Tibial artery (tissue), 4 donors: ENCODE measurements at regions not wholly inside any gene's neighbourhood (a gene's known extent, or its start where the extent isn't known, plus 50 kb on each side); places are given as distances from the start of the nearest gene placed in this dataset.
A peak's percentile ranks its signal among the peaks of the same experiment; 100 is the strongest.
"Not testable (repeated sequence)": the region's sequence is repeated elsewhere in the genome, so short reads cannot be mapped to it uniquely, and the experiment has no call there.

Source experiments
- DNase-seq, 2 donors: peaks; one replicate each; pipeline ENCODE4 v3.0.0-alpha.2; 2019
- H3K27ac ChIP-seq, 2 donors: fragments of 200-600 bp; sonication (generic) in 1 of 2; 1 replicate in 1 of 2; 2 replicates in 1 of 2; pipeline ENCODE4 v1.5.1; 2018 to 2019; ENCODE audit warnings: mild to moderate bottlenecking in 1 of 2
- H3K27me3 ChIP-seq, 2 donors: fragments of 200-600 bp; sonication (generic) in 1 of 2; one replicate each; pipeline versions ENCODE4 v1.5.1 to v1.6.0; 2016 to 2019
- H3K36me3 ChIP-seq, 3 donors: fragments of 200-600 bp; sonication (generic) in 2 of 3; one replicate each; pipeline ENCODE4 v1.5.1; 2016 to 2019; ENCODE audit warnings: mild to moderate bottlenecking in 2 of 3
- H3K4me1 ChIP-seq, 4 donors: fragments of 200-600 bp; sonication (generic) in 2 of 4; 1 replicate in 3 of 4; 2 replicates in 1 of 4; pipeline ENCODE4 v1.5.1; 2016 to 2019
- H3K4me3 ChIP-seq, 2 donors: fragments of 200-600 bp; sonication (generic) in 1 of 2; 1 replicate in 1 of 2; 2 replicates in 1 of 2; pipeline ENCODE4 v1.5.1; 2018 to 2019; ENCODE audit warnings: mild to moderate bottlenecking in 2 of 2
- H3K9me3 ChIP-seq, 3 donors: fragments of 200-600 bp; sonication (generic) in 1 of 3; one replicate each; pipeline ENCODE4 v1.5.1; 2016 to 2019
- intact Hi-C: fragments of 100-400 bp; cut with DNase I; formaldehyde crosslinking; loops from one replicate; pipeline ENCODE4 v1.15.0; 2023; ENCODE audit warnings: low total_unique reads

DNA sequence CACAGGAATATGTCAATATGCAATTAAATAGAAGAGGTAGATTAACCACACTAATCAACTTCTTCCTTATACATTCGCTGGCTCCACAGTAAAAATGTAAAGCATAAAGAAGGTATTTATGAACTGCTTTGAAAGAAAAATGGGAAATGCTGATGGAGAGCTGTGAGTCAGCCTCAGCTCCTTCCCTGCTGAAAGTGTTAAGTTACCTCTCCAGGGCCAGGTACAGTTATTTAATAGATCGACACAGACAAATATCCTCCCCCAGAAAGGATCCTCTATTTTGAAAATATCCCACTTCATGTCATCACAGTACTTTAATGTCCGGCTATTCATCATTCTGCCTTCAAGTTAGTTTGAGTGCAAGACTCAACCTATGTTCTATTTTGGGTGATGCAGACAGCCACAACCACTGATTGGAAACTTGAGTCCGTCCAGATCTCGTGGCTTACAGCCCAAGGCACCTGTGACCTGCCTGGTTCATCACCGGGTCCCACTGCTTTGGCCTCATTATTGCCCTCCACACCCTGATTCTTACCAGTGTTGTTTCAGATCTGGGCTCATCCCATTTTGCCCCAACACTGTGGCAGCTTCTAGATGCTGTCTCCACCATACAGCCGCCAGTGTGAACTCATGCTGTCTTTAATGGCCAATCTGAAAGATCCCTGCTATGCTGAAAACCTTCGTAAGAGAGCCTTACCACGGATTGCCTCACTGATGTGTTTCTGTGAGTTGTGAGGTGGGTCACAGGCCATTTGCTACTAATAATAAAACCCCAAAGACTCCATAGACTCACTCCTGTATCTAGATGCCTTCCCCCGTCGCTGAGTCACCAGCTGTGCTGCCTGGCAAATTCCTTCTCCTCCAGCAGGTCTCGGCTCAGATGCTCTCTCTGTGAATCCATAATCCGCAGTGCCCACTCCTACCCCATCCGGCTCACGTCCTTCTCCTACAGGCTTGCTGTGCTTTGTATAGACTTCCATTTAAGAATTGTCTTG lies 56.2 kb upstream of the DDAH1 start:
- DNase-seq, intact Hi-C loops, H3K4me3 ChIP-seq, H3K27me3 ChIP-seq, H3K36me3 ChIP-seq, H3K9me3 ChIP-seq: not testable (repeated sequence)
- Histone ChIP-seq H3K4me1 (peaks cover 0 to 23% (median 2%) of the 10 kb centered on the region in 4 donors), H3K27ac (peak overlapping the region in 1 of 2 donors; percentile 36)

DNA sequence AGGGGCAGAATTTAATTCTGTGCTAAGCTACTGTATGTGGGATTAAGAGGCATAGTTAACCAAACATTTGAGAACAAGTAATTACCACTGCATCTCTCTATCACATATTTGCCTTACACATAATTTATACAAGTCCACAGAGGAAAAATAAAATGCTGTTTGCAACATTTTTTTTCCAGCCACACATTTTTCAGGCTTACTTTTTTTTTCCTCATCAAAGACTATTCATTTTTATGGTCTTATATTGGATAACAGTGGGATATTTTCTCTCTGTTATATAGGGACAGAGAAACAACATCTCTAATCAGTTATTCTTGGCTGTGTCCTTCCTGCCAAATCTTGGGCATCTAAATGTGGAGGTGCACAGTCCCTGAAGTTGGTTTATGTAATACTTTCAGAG lies 57.5 kb upstream of the DDAH1 start:
- DNase-seq, H3K9me3 ChIP-seq, H3K27me3 ChIP-seq, H3K27ac ChIP-seq, H3K4me3 ChIP-seq, intact Hi-C loops, H3K36me3 ChIP-seq: not testable (repeated sequence)
- peaks cover 0 to 32% (median 8%) of the 10 kb centered on the region in 4 donors for H3K4me1 ChIP-seq

DNA sequence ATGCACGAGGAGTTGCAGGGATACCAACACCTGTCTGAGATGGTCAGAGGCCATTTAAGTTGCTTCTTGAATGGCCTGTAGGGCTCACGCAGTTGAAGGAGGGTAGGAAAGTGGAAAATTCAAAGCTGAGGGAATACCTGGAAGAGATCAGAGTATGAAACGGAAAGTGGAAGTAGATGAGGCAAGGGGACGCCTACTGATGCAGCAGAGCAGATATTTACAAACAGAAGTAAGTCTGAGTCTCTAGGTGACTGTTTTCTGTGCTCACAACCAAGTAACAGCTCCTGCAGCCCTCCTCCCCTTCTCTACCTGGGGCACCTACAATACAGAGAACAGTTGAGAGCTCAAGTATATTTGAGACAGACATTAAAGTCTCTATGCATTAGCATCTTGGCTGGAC lies 57.5 kb upstream of the CCN1 start:
- H3K4me3 ChIP-seq, intact Hi-C loops, H3K36me3 ChIP-seq, H3K9me3 ChIP-seq, H3K27ac ChIP-seq, DNase-seq, H3K27me3 ChIP-seq: not testable (repeated sequence)
- H3K4me1 ChIP-seq: peaks cover 0 to 35% (median 8%) of the 10 kb centered on the region in 4 donors

- DNase-seq: peak in 1 of 2 donors; percentile 33
- H3K27me3 ChIP-seq, H3K9me3 ChIP-seq, H3K36me3 ChIP-seq, H3K4me3 ChIP-seq, intact Hi-C loops: not testable (repeated sequence)
- Histone ChIP-seq H3K4me1 (peaks cover 0 to 35% (median 8%) of the 10 kb centered on the region in 4 donors), H3K27ac (peak overlapping the region; percentile 24 to 69)
Measured at GRCh38 chr1:85524281-85524886, 56.2 kb upstream of the CCN1 start.

DNA sequence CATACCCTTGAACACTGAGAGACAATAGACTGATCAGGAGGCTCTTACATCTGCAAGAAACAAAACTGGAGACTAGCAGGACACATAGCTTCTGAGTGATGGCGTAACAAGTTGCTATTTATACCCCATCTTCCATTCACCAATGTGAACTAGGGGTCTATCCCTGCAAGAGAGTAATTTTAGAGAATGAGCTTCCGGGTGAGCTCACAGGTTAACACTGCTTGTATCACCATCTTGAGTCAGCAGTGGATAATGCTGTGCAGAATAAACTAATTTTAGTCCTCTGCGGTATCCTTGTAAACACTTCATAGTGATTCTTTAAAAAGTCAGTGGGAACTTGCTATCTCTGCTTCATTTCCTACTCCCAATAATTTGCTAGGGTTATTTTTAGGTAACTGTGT lies 55.0 kb upstream of the CCN1 start:
- H3K27me3 ChIP-seq, DNase-seq, intact Hi-C loops, H3K36me3 ChIP-seq, H3K9me3 ChIP-seq, H3K4me3 ChIP-seq: not testable (repeated sequence)
- Histone ChIP-seq H3K27ac (peak overlapping the region; percentile 69 to 72), H3K4me1 (peaks cover 0 to 35% (median 8%) of the 10 kb centered on the region in 4 donors)

GRCh38 chr1:85526216-85526615 lies 54.3 kb upstream of the CCN1 start:
- Histone ChIP-seq H3K4me1 (peaks cover 0 to 35% (median 8%) of the 10 kb centered on the region in 4 donors), H3K27ac (peak overlapping the region; percentile 69 to 72)
- H3K36me3 ChIP-seq, DNase-seq, H3K9me3 ChIP-seq, H3K27me3 ChIP-seq, intact Hi-C loops, H3K4me3 ChIP-seq: not testable (repeated sequence)

- DNase-seq: peak; percentile 67 to 82
- H3K27me3 ChIP-seq, H3K9me3 ChIP-seq, intact Hi-C loops, H3K36me3 ChIP-seq, H3K4me3 ChIP-seq: not testable (repeated sequence)
- Histone ChIP-seq H3K27ac (peak overlapping the region in 1 of 2 donors; percentile 57), H3K4me1 (peaks cover 0 to 35% (median 8%) of the 10 kb centered on the region in 4 donors)
Measured at GRCh38 chr1:85527145-85527544, 53.4 kb upstream of the CCN1 start.
